DOHH2 (cell line): ENCODE measurements at regions not wholly inside any gene's neighbourhood (a gene's known extent, or its start where the extent isn't known, plus 50 kb on each side); places are given as distances from the start of the nearest gene placed in this dataset.

Experiments
- CTCF ChIP-seq: fragments of 200-600 bp; sonication (generic); IDR thresholded peaks from one replicate; pipeline ENCODE4 v1.5.1; 2014; ENCODE audit warnings: antibody characterized with exemption, mild to moderate bottlenecking, low read depth, low read length; ENCODE audit not compliant: poor library complexity, severe bottlenecking
- EZH2phosphoT487 ChIP-seq: fragments of 200-600 bp; sonication (generic); IDR thresholded peaks from 2 replicates; pipeline ENCODE4 v1.6.1; 2017; ENCODE audit warnings: borderline replicate concordance, mild to moderate bottlenecking, antibody characterized with exemption, low read length, moderate library complexity, mixed read lengths

GRCh38 chr5:174235221-174236011 is 189.9 kb downstream of the NSG2 start:
- TF ChIP-seq CTCF (no peak), EZH2phosphoT487 (no peak)
